Hepatocyte (in vitro differentiated cells): ENCODE measurements at regions not wholly inside any gene's neighbourhood (a gene's known extent, or its start where the extent isn't known, plus 50 kb on each side); places are given as distances from the start of the nearest gene placed in this dataset.

Source experiments
- DNase-seq: peaks from one replicate; pipeline ENCODE4 v3.0.0-alpha.2; 2016; ENCODE audit warnings: low spot score
- H2AFZ ChIP-seq: fragments of 200-600 bp; sonication (generic); 2 replicates; pipeline ENCODE4 v1.6.0; 2016; ENCODE audit warnings: antibody characterized with exemption, mild to moderate bottlenecking
- H3K27ac ChIP-seq: fragments of 200-600 bp; sonication (generic); 2 replicates; pipeline ENCODE4 v1.5.1; 2016; ENCODE audit warnings: mild to moderate bottlenecking
- H3K27me3 ChIP-seq: fragments of 200-600 bp; sonication (generic); 2 replicates; pipeline ENCODE4 v1.6.1; 2016
- H3K36me3 ChIP-seq: fragments of 200-600 bp; sonication (generic); replicated peaks from 2 replicates; pipeline ENCODE4 v1.5.1; 2016; ENCODE audit warnings: low read depth; ENCODE audit not compliant: insufficient read depth
- H3K4me1 ChIP-seq: fragments of 200-600 bp; sonication (generic); 2 replicates; pipeline ENCODE4 v1.5.1; 2016; ENCODE audit warnings: mild to moderate bottlenecking, moderate library complexity; ENCODE audit not compliant: insufficient read depth
- H3K4me2 ChIP-seq: fragments of 200-600 bp; sonication (generic); 2 replicates; pipeline ENCODE4 v1.6.0; 2016
- H3K4me3 ChIP-seq: fragments of 200-600 bp; sonication (generic); 2 replicates; pipeline ENCODE4 v1.5.1; 2016; ENCODE audit warnings: mild to moderate bottlenecking
- H3K79me2 ChIP-seq: fragments of 200-600 bp; sonication (generic); 2 replicates; pipeline ENCODE4 v1.6.0; 2017; ENCODE audit warnings: mild to moderate bottlenecking
- H3K9me2 ChIP-seq: fragments of 200-600 bp; sonication (generic); replicated peaks from 2 replicates; pipeline ENCODE4 v1.6.0; 2017; ENCODE audit warnings: mild to moderate bottlenecking; ENCODE audit not compliant: insufficient read depth
- H3K9me3 ChIP-seq: fragments of 200-600 bp; sonication (generic); 2 replicates; pipeline ENCODE4 v1.5.1; 2016; ENCODE audit warnings: low read depth, mild to moderate bottlenecking
- H4K20me1 ChIP-seq: fragments of 200-600 bp; sonication (generic); 2 replicates; pipeline ENCODE4 v1.6.0; 2016; ENCODE audit warnings: mild to moderate bottlenecking; ENCODE audit not compliant: insufficient read depth, poor library complexity, severe bottlenecking
- EZH2 ChIP-seq: fragments of 200-600 bp; sonication (generic); IDR thresholded peaks from 2 replicates; pipeline ENCODE4 v1.6.1; 2016; ENCODE audit warnings: antibody characterized with exemption, mild to moderate bottlenecking, borderline replicate concordance
- EZH2phosphoT487 ChIP-seq: fragments of 200-600 bp; sonication (generic); IDR thresholded peaks from one replicate; pipeline ENCODE4 v1.6.1; 2018; ENCODE audit warnings: antibody characterized with exemption, mild to moderate bottlenecking, low read depth, moderate library complexity; ENCODE audit not compliant: unreplicated experiment, severe bottlenecking
- whole genome bisulfite sequencing: methylation state at CpG from one replicate; pipeline ENCODE4 v1.1.6; 2016; ENCODE audit warnings: low lambda C conversion rate; ENCODE audit errors: missing lambda C conversion rate; 5-methylcytosine and 5-hydroxymethylcytosine counted together
- TF ChIP-seq, protein P1 (sequence below): fragments of 200-600 bp; sonication (generic); IDR thresholded peaks from 2 replicates; pipeline ENCODE4 v1.5.1; 2016; ENCODE audit warnings: antibody characterized with exemption, mild to moderate bottlenecking; ENCODE audit not compliant: poor library complexity

DNA sequence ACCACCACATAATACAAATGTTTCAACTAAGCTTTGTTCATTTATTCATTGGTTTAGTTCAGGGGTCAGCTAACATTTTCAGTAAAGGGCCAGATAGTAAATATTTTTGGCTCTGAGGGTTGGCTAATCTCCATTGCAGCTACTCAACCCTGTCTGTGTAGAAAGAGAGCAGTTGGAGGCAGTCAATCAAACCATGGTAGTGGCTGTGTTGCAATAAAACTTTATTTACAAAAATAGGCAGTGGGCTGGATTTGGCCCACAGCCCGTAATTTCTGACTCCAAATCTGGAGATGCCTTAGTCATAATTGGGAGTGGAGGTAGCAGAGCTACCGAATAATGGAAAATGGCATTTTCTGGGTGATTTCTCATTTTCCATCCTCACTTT is 242.5 kb upstream of the ZFP64 start:
- no peaks in the 10 kb centered on the region for H3K36me3 ChIP-seq
- H2AFZ ChIP-seq = no peak overlapping the region
- no peaks in the 10 kb centered on the region for H3K4me1 ChIP-seq
- H3K79me2 ChIP-seq = no peaks in the 10 kb centered on the region
- DNase-seq = no peak
- H3K9me2 ChIP-seq = no peaks in the 10 kb centered on the region
- 96% methylated on average over 2 of the region's 2 CpGs for WGBS
- H3K27ac ChIP-seq = no peak overlapping the region
- H3K4me2 ChIP-seq = no peak overlapping the region
- no peaks in the 10 kb centered on the region for H3K9me3 ChIP-seq
- no peaks in the 10 kb centered on the region for H4K20me1 ChIP-seq
- no peak overlapping the region for H3K4me3 ChIP-seq
- no peak for TF ChIP-seq EZH2
- TF ChIP-seq, protein P1, sequence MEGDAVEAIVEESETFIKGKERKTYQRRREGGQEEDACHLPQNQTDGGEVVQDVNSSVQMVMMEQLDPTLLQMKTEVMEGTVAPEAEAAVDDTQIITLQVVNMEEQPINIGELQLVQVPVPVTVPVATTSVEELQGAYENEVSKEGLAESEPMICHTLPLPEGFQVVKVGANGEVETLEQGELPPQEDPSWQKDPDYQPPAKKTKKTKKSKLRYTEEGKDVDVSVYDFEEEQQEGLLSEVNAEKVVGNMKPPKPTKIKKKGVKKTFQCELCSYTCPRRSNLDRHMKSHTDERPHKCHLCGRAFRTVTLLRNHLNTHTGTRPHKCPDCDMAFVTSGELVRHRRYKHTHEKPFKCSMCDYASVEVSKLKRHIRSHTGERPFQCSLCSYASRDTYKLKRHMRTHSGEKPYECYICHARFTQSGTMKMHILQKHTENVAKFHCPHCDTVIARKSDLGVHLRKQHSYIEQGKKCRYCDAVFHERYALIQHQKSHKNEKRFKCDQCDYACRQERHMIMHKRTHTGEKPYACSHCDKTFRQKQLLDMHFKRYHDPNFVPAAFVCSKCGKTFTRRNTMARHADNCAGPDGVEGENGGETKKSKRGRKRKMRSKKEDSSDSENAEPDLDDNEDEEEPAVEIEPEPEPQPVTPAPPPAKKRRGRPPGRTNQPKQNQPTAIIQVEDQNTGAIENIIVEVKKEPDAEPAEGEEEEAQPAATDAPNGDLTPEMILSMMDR = no peak
- no peak for TF ChIP-seq EZH2phosphoT487
- peaks cover under 1% of the 10 kb centered on the region for H3K27me3 ChIP-seq

DNA sequence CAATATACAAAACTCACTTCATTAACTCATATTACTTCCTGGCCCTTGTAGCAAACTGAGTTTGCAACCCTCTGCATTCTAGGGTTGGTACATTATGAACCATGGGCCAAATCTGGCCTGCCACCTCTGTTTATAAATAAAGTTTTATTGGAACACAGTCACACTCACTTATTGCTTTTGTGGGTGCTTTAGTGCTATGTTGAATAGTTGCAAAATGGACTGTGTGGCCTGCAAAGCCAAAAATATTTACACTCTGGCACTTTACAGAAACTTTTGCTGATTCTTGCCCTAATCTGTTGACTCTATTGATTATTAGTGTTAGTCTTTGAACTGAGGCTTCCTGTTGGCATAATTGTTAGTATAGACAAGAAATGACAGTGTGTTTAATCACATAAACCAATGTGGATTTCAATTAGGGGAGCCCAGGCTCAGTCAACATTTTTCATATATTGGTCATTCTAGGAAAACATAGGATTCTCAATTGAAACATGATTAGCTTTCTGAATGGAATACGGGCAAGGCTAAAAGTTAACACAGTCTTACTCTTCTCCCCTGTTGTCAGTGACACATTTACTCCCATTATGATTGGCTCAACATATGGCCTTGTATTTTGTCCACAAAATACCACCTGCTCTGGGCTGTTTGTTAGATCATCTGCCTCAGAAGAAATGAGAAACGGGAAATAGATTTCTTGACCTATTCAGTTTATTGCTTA is 241.9 kb upstream of the ZFP64 start:
- 86% methylated on average over 2 of the region's 2 CpGs for WGBS
- no peak for DNase-seq

DNA sequence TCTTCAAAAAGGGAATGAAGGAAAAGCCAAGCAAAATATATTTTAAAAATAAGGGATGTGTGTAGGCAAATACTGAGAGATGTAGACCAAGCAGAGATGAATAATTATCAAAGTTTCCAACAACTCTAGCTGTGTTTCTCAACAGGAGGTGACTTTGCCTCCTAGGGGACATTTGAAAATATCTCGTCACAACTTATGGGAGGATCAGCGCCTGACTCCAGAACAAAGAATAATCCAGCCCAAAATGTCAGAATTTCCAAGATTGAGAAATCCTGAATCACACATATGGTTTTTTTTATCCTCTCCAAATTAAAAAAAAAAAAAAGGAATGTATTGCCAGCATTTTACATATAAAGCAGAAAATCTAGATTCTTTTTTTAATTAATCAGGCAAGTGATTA is 241.2 kb upstream of the ZFP64 start:
- H3K79me2 ChIP-seq = no peaks in the 10 kb centered on the region
- no peaks in the 10 kb centered on the region for H4K20me1 ChIP-seq
- H3K9me3 ChIP-seq = no peaks in the 10 kb centered on the region
- H2AFZ ChIP-seq = no peak overlapping the region
- WGBS = 94% methylated on average over 2 of the region's 2 CpGs
- H3K27ac ChIP-seq = no peak overlapping the region
- DNase-seq = no peak
- no peaks in the 10 kb centered on the region for H3K27me3 ChIP-seq
- no peak overlapping the region for H3K4me2 ChIP-seq
- no peak overlapping the region for H3K4me3 ChIP-seq
- no peaks in the 10 kb centered on the region for H3K36me3 ChIP-seq
- no peaks in the 10 kb centered on the region for H3K9me2 ChIP-seq
- no peaks in the 10 kb centered on the region for H3K4me1 ChIP-seq
- TF ChIP-seq EZH2phosphoT487 (no peak), EZH2 (no peak)
- TF ChIP-seq, protein P1 = no peak

More for the DNA sequence above, 241.9 kb upstream of the ZFP64 start:
- no peaks in the 10 kb centered on the region for H3K9me2 ChIP-seq
- no peaks in the 10 kb centered on the region for H3K79me2 ChIP-seq
- no peaks in the 10 kb centered on the region for H3K4me1 ChIP-seq
- H3K27me3 ChIP-seq = no peaks in the 10 kb centered on the region
- no peak overlapping the region for H2AFZ ChIP-seq
- H3K9me3 ChIP-seq = no peaks in the 10 kb centered on the region
- H3K36me3 ChIP-seq = no peaks in the 10 kb centered on the region
- H3K27ac ChIP-seq = no peak overlapping the region
- no peaks in the 10 kb centered on the region for H4K20me1 ChIP-seq
- TF ChIP-seq EZH2 = no peak
- no peak overlapping the region for H3K4me3 ChIP-seq
- H3K4me2 ChIP-seq = no peak overlapping the region

DNA sequence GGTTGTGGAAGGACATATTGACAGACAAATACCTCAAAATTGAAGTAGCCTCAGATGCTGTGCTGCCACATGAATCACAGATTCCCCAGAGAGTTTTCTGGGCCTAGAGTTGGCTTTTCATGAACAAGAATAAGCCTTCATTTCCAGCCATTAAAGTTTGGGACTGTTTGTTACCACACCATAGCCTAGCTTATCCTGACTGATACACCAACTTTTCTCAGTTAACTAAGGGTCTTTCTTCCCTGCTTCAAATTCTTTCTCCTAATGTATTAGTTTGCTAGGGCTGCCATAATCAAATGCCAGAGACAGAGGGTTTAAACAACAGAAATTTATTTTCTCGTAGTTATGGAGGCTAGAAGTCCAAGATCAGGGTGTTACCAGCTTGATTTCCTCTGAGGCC is 237.4 kb upstream of the ZFP64 start:
- H3K36me3 ChIP-seq = no peaks in the 10 kb centered on the region
- 100% methylated on average over 1 of the region's 1 CpG for WGBS
- DNase-seq = no peak
- H3K4me2 ChIP-seq = no peak overlapping the region
- no peaks in the 10 kb centered on the region for H3K4me1 ChIP-seq
- H3K79me2 ChIP-seq = no peaks in the 10 kb centered on the region
- H3K4me3 ChIP-seq = no peak overlapping the region
- no peak overlapping the region for H3K27ac ChIP-seq
- no peaks in the 10 kb centered on the region for H3K9me3 ChIP-seq
- no peaks in the 10 kb centered on the region for H3K9me2 ChIP-seq
- H4K20me1 ChIP-seq = no peaks in the 10 kb centered on the region
- H3K27me3 ChIP-seq = no peaks in the 10 kb centered on the region
- no peak for TF ChIP-seq EZH2
- no peak for TF ChIP-seq EZH2phosphoT487
- TF ChIP-seq, protein P1 = no peak
- no peak overlapping the region for H2AFZ ChIP-seq
